GM12878 (cell line): ENCODE measurements at regions not wholly inside any gene's neighbourhood (a gene's known extent, or its start where the extent isn't known, plus 50 kb on each side); places are given as distances from the start of the nearest gene placed in this dataset.

Source experiments
- ATAC-seq: fragments of 200-7000 bp; cut with Tn5 transposase; 3 replicates; pipeline ENCODE4 v1.9.1; 2020; ENCODE audit warnings: mild to moderate bottlenecking, moderate library complexity
- BruUV-seq: library from RNA; stranded (reverse); fragments of 400-500 nt; replicated peaks from 2 replicates; lab custom pipeline; 2021; lab: Mats Ljungman, UMichigan
- CTCF ChIA-PET: fragments of 300-600 bp; sonication (Branson Sonifier 250); formaldehyde crosslinking; extraction: SDS; loops from one replicate; lab custom pipeline; 2021; ENCODE audit warnings: inconsistent platforms; lab: Yijun Ruan, JAX
- POLR2A ChIA-PET: fragments of 350-600 bp; formaldehyde crosslinking; extraction: SDS; loops from one replicate; lab custom pipeline; 2021; ENCODE audit warnings: inconsistent platforms; lab: Charles Lee
- RAD21 ChIA-PET: fragments of 300-600 bp; sonication (Branson Sonifier 250); formaldehyde crosslinking; loops from one replicate; lab custom pipeline; 2023; ENCODE audit warnings: antibody characterized with exemption; ENCODE audit not compliant: unreplicated experiment; lab: Charles Lee
- SMC1A ChIA-PET: fragments of 300-600 bp; sonication (Branson Sonifier 250); formaldehyde crosslinking; loops from one replicate; lab custom pipeline; 2023; ENCODE audit not compliant: unreplicated experiment, uncharacterized antibody; lab: Charles Lee
- DNase-seq: peaks from one replicate; pipeline ENCODE4 v3.0.0-alpha.2; 2011; ENCODE audit warnings: low read depth, low spot score
- FAIRE-seq: peaks from 3 replicates; lab custom pipeline; 2011; peaks lifted over from hg19 to GRCh38; lab: Jason Lieb, UNC
- H2AFZ ChIP-seq: 2 replicates; pipeline ENCODE4 v1.6.0; 2011; ENCODE audit warnings: low read depth, low read length, control low read depth; ENCODE audit not compliant: control insufficient read depth
- H3K27ac ChIP-seq: 2 replicates; pipeline ENCODE4 v1.5.1; 2011; ENCODE audit warnings: control low read depth; ENCODE audit not compliant: control insufficient read depth, insufficient read depth
- H3K27me3 ChIP-seq, 2 experiments: replicated peaks in 1 of 2; 2 replicates each; pipeline versions ENCODE4 v1.6.0 to v1.6.1; 2011; ENCODE audit warnings: low read length in 1 of 2; ENCODE audit not compliant: control insufficient read depth in 2 of 2, insufficient read depth in 2 of 2
- H3K36me3 ChIP-seq, 2 experiments: 2 replicates each; pipeline ENCODE4 v1.5.1; 2011; ENCODE audit warnings: low read length in 1 of 2; ENCODE audit not compliant: control insufficient read depth in 2 of 2, insufficient read depth in 2 of 2
- H3K4me1 ChIP-seq: 2 replicates; pipeline ENCODE4 v1.6.1; 2011; ENCODE audit warnings: mild to moderate bottlenecking, low read length, moderate library complexity, mixed read lengths; ENCODE audit not compliant: control insufficient read depth, insufficient read depth
- H3K4me2 ChIP-seq: 2 replicates; pipeline ENCODE4 v1.6.0; 2011; ENCODE audit warnings: control low read depth; ENCODE audit not compliant: control insufficient read depth, insufficient read depth
- H3K4me3 ChIP-seq: fragments of 200-600 bp; sonication (generic); 2 replicates; pipeline ENCODE4 v1.5.1; 2016
- H3K79me2 ChIP-seq: 2 replicates; pipeline ENCODE4 v1.6.0; 2011; ENCODE audit warnings: low read length; ENCODE audit not compliant: control insufficient read depth, insufficient read depth
- H3K9ac ChIP-seq: 2 replicates; pipeline ENCODE4 v1.8.0; 2011; ENCODE audit warnings: low read length, control low read depth, mixed read lengths; ENCODE audit not compliant: control insufficient read depth, insufficient read depth
- H3K9me3 ChIP-seq: replicated peaks from 3 replicates; pipeline ENCODE4 v1.5.1; 2011; ENCODE audit warnings: mild to moderate bottlenecking, low read length; ENCODE audit not compliant: control insufficient read depth, insufficient read depth
- H4K20me1 ChIP-seq: 2 replicates; pipeline ENCODE4 v1.6.0; 2011; ENCODE audit not compliant: control insufficient read depth, insufficient read depth
- CHD2 ChIP-seq: IDR thresholded peaks from 2 replicates; pipeline ENCODE4 v1.6.1; 2011; ENCODE audit warnings: low read depth, low read length, improper control_type of control experiment, borderline replicate concordance
- FOS ChIP-seq: IDR thresholded peaks from 3 replicates; pipeline ENCODE4 v1.6.1; 2011; ENCODE audit warnings: borderline replicate concordance; ENCODE audit not compliant: insufficient read length; ENCODE audit errors: extremely low read depth
- IKZF1 ChIP-seq: fragments of 450-650 bp; conservative IDR thresholded peaks from 2 replicates; pipeline ENCODE4 v1.6.1; 2017; ENCODE audit warnings: antibody characterized with exemption, mild to moderate bottlenecking
- RAD51 ChIP-seq: fragments of 450-650 bp; IDR thresholded peaks from 2 replicates; pipeline ENCODE4 v1.6.1; 2016; ENCODE audit warnings: moderate library complexity, mild to moderate bottlenecking, inconsistent platforms
- RB1 ChIP-seq: fragments of 450-650 bp; formaldehyde crosslinking; IDR thresholded peaks from 2 replicates; pipeline ENCODE4 v1.6.1; 2017; ENCODE audit warnings: mild to moderate bottlenecking, borderline replicate concordance
- RCOR1 ChIP-seq: conservative IDR thresholded peaks from 2 replicates; pipeline ENCODE4 v1.6.1; 2012; ENCODE audit warnings: low read depth, low read length, improper control_type of control experiment
- RFX5 ChIP-seq: IDR thresholded peaks from 2 replicates; pipeline ENCODE4 v1.6.1; 2011; ENCODE audit warnings: low read depth, low read length, improper control_type of control experiment
- STAT1 ChIP-seq: fragments of 450-650 bp; conservative IDR thresholded peaks from 2 replicates; pipeline ENCODE4 v1.6.1; 2014; ENCODE audit warnings: antibody characterized with exemption, mild to moderate bottlenecking
- STAT3 ChIP-seq: IDR thresholded peaks from 2 replicates; pipeline ENCODE4 v1.6.1; 2011; ENCODE audit warnings: low read depth, low read length, improper control_type of control experiment
- SUZ12 ChIP-seq: fragments of 200-600 bp; sonication (generic); IDR thresholded peaks from one replicate; pipeline ENCODE4 v1.6.1; 2018; ENCODE audit warnings: antibody characterized with exemption, mild to moderate bottlenecking; ENCODE audit not compliant: unreplicated experiment
- WGBS: methylation state at CpG from one replicate; pipeline ENCODE4 v1.1.6; 2016; ENCODE audit warnings: low lambda C conversion rate; ENCODE audit not compliant: insufficient replicate concordance, insufficient coverage; ENCODE audit errors: missing lambda C conversion rate; 5-methylcytosine and 5-hydroxymethylcytosine counted together
- in situ Hi-C: fragments of 300-500 bp; cut with MboI; formaldehyde crosslinking; loops from 9 replicates; pipeline ENCODE4 v1.14.3; 2018; ENCODE audit warnings: mixed read lengths
- intact Hi-C: fragments of 100-400 bp; cut with micrococcal nuclease; formaldehyde crosslinking; loops from one replicate; pipeline ENCODE4 v1.14.2; 2022; ENCODE audit not compliant: unreplicated experiment
- TF ChIP-seq, protein P1 (sequence below): fragments of 450-650 bp; IDR thresholded peaks from 2 replicates; pipeline ENCODE4 v1.6.1; 2016; ENCODE audit warnings: mild to moderate bottlenecking, moderate library complexity, borderline replicate concordance
- TF ChIP-seq, protein P2 (sequence below): fragments of 450-650 bp; IDR thresholded peaks from 2 replicates; pipeline ENCODE4 v1.6.1; 2016; ENCODE audit warnings: mild to moderate bottlenecking

DNA sequence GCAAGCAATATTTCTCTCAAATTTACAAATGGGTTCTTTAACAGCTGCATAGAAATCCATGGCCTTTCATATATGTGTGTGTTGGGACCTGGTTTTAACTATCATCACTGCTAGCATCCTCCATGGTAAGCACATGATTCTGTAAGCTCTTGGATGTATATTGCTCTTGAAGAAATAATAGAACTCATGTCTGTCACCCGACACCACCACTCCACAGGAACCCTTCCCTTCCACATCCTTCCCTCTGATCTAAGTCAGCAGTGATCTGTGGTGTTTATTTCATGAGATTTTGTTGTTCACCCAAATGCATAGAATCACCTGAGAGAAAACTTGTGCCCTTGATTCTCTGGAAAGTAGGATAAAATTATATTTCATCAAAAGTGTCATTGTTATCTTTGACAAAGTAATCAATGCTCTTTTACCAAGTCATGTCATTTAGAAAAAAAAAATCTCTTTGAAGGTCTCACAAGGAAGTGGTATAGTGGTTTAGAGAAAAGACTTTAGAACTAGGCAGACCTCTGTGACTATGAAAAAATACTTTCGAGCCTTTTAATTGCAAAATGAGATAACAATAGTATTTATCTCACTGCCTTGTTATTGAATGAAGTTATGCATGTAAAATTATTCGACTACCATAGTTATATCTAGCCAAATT is 649.8 kb upstream of the SLC35B3 start (continued):
- TF ChIP-seq, protein P1, sequence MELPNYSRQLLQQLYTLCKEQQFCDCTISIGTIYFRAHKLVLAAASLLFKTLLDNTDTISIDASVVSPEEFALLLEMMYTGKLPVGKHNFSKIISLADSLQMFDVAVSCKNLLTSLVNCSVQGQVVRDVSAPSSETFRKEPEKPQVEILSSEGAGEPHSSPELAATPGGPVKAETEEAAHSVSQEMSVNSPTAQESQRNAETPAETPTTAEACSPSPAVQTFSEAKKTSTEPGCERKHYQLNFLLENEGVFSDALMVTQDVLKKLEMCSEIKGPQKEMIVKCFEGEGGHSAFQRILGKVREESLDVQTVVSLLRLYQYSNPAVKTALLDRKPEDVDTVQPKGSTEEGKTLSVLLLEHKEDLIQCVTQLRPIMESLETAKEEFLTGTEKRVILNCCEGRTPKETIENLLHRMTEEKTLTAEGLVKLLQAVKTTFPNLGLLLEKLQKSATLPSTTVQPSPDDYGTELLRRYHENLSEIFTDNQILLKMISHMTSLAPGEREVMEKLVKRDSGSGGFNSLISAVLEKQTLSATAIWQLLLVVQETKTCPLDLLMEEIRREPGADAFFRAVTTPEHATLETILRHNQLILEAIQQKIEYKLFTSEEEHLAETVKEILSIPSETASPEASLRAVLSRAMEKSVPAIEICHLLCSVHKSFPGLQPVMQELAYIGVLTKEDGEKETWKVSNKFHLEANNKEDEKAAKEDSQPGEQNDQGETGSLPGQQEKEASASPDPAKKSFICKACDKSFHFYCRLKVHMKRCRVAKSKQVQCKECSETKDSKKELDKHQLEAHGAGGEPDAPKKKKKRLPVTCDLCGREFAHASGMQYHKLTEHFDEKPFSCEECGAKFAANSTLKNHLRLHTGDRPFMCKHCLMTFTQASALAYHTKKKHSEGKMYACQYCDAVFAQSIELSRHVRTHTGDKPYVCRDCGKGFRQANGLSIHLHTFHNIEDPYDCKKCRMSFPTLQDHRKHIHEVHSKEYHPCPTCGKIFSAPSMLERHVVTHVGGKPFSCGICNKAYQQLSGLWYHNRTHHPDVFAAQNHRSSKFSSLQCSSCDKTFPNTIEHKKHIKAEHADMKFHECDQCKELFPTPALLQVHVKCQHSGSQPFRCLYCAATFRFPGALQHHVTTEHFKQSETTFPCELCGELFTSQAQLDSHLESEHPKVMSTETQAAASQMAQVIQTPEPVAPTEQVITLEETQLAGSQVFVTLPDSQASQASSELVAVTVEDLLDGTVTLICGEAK = no peak
- no peak for TF ChIP-seq IKZF1

DNA sequence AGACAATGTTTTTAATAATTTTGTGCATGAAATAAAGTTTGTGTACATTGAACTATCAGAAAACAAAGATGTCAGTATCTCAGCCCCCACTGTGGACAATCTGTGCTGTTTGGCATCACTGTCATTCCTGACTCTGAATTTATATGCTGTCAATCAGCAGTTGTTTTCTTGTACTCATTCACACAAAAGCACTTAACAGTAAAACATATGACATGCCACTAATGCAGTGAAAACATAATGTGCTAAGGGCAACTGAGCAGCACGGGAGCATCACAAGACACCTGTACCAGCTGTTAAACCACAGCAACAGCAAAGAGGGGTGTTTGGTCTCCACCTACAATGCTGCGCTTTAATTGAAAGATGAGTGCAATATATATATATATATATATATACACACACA is 647.8 kb upstream of the SLC35B3 start:
- Histone ChIP-seq H3K27ac (no peak overlapping the region), H3K36me3 (no peaks in the 10 kb centered on the region), H3K4me2 (no peak overlapping the region), H3K9ac (no peak overlapping the region), H3K4me1 (no peaks in the 10 kb centered on the region), H2AFZ (no peak overlapping the region), H4K20me1 (no peaks in the 10 kb centered on the region), H3K4me3 (no peak overlapping the region), H3K27me3 (no peaks in the 10 kb centered on the region), H3K9me3 (no peaks in the 10 kb centered on the region), H3K79me2 (no peaks in the 10 kb centered on the region)
- POLR2A ChIA-PET = no interaction called here
- in situ Hi-C loops = no loop called here
- CTCF ChIA-PET = interaction anchor here (1.1 kb wide), 1 partner anchor 33 kb away, joined by 3 read pairs; no protein-coding TSS in a partner anchor
- intact Hi-C loops = no loop called here
- BruUV-seq = no TSS peak
- WGBS = 32% methylated on average over 2 of the region's 2 CpGs
- TF ChIP-seq CHD2 (no peak), SUZ12 (no peak), RAD51 (no peak), RCOR1 (no peak), FOS (no peak), RFX5 (no peak), RB1 (no peak), STAT3 (no peak), STAT1 (no peak)
- TF ChIP-seq, protein P2, sequence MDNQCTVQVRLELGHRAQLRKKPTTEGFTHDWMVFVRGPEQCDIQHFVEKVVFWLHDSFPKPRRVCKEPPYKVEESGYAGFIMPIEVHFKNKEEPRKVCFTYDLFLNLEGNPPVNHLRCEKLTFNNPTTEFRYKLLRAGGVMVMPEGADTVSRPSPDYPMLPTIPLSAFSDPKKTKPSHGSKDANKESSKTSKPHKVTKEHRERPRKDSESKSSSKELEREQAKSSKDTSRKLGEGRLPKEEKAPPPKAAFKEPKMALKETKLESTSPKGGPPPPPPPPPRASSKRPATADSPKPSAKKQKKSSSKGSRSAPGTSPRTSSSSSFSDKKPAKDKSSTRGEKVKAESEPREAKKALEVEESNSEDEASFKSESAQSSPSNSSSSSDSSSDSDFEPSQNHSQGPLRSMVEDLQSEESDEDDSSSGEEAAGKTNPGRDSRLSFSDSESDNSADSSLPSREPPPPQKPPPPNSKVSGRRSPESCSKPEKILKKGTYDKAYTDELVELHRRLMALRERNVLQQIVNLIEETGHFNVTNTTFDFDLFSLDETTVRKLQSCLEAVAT = no peak
- RAD21 ChIA-PET = no interaction called here
- DNase-seq = no peak
- no peak for ATAC-seq
- FAIRE-seq = no peak
- SMC1A ChIA-PET = no interaction called here
